BLaER1 (cell line): ENCODE measurements at regions not wholly inside any gene's neighbourhood (a gene's known extent, or its start where the extent isn't known, plus 50 kb on each side); places are given as distances from the start of the nearest gene placed in this dataset.
"Not testable (repeated sequence)": the region's sequence is repeated elsewhere in the genome, so short reads cannot be mapped to it uniquely, and the experiment has no call there.

ENCODE experiments used
- H3K27ac ChIP-seq: shearing (Covaris generic); formaldehyde crosslinking; 2 replicates; pipeline ENCODE4 v1.8.1; 2022
- H3K27me3 ChIP-seq: shearing (Covaris generic); formaldehyde crosslinking; 2 replicates; pipeline ENCODE4 v1.8.1; 2022
- H3K36me3 ChIP-seq: shearing (Covaris generic); formaldehyde crosslinking; 2 replicates; pipeline ENCODE4 v1.8.1; 2022
- H3K4me1 ChIP-seq: shearing (Covaris generic); formaldehyde crosslinking; 2 replicates; pipeline ENCODE4 v1.8.1; 2022
- H3K4me2 ChIP-seq: shearing (Covaris generic); formaldehyde crosslinking; 2 replicates; pipeline ENCODE4 v1.8.1; 2022
- H3K4me3 ChIP-seq: shearing (Covaris generic); formaldehyde crosslinking; 2 replicates; pipeline ENCODE4 v1.8.1; 2022
- H3K9ac ChIP-seq: shearing (Covaris generic); formaldehyde crosslinking; 2 replicates; pipeline ENCODE4 v1.8.1; 2022
- H3K9me3 ChIP-seq: shearing (Covaris generic); formaldehyde crosslinking; 2 replicates; pipeline ENCODE4 v1.8.1; 2022
- H4K20me1 ChIP-seq: shearing (Covaris generic); formaldehyde crosslinking; 2 replicates; pipeline ENCODE4 v1.8.1; 2022
- Cebpa-rat ChIP-seq: shearing (Covaris generic); IDR thresholded peaks from 2 replicates; pipeline ENCODE4 v1.8.1; 2022

GRCh38 chr3:36175916-36176461, 204.3 kb upstream of the STAC start:
- TF ChIP-seq Cebpa-rat: no peak
- H3K27me3 ChIP-seq: no peaks in the 10 kb centered on the region
- H4K20me1 ChIP-seq: no peaks in the 10 kb centered on the region
- no peaks in the 10 kb centered on the region for H3K36me3 ChIP-seq
- no peaks in the 10 kb centered on the region for H3K9me3 ChIP-seq
- H3K9ac ChIP-seq: no peak overlapping the region
- H3K4me2 ChIP-seq: no peak overlapping the region
- H3K27ac ChIP-seq: no peak overlapping the region
- H3K4me3 ChIP-seq: no peak overlapping the region
- H3K4me1 ChIP-seq: no peaks in the 10 kb centered on the region

- no peaks in the 10 kb centered on the region for H4K20me1 ChIP-seq
- no peaks in the 10 kb centered on the region for H3K4me1 ChIP-seq
- H3K4me2 ChIP-seq: no peak overlapping the region
- no peak overlapping the region for H3K27ac ChIP-seq
- no peak overlapping the region for H3K4me3 ChIP-seq
- no peak for TF ChIP-seq Cebpa-rat
- no peaks in the 10 kb centered on the region for H3K9me3 ChIP-seq
- no peaks in the 10 kb centered on the region for H3K27me3 ChIP-seq
- no peaks in the 10 kb centered on the region for H3K36me3 ChIP-seq
- no peak overlapping the region for H3K9ac ChIP-seq
These were observed 202.3 kb upstream of the STAC start for GRCh38 chr3:36178018-36178417.

GRCh38 chr3:36182024-36182423, 198.3 kb upstream of the STAC start:
- TF ChIP-seq Cebpa-rat: no peak
- H3K27me3 ChIP-seq: no peaks in the 10 kb centered on the region
- H4K20me1 ChIP-seq: no peaks in the 10 kb centered on the region

GRCh38 chr3:36187197-36187596, 193.1 kb upstream of the STAC start:
- not testable (repeated sequence) for H3K4me1 ChIP-seq, H3K27me3 ChIP-seq, H3K36me3 ChIP-seq, H3K4me2 ChIP-seq, H3K9ac ChIP-seq, H3K9me3 ChIP-seq, H3K27ac ChIP-seq, H4K20me1 ChIP-seq, H3K4me3 ChIP-seq

More at GRCh38 chr3:36182024-36182423, 198.3 kb upstream of the STAC start:
- no peak overlapping the region for H3K9ac ChIP-seq
- H3K4me2 ChIP-seq: no peak overlapping the region
- H3K4me3 ChIP-seq: no peak overlapping the region
- no peaks in the 10 kb centered on the region for H3K9me3 ChIP-seq
- H3K4me1 ChIP-seq: no peaks in the 10 kb centered on the region
- no peaks in the 10 kb centered on the region for H3K36me3 ChIP-seq
- no peak overlapping the region for H3K27ac ChIP-seq

- H4K20me1 ChIP-seq: no peaks in the 10 kb centered on the region
- H3K36me3 ChIP-seq: no peaks in the 10 kb centered on the region
- no peak overlapping the region for H3K4me2 ChIP-seq
- no peak overlapping the region for H3K9ac ChIP-seq
- H3K9me3 ChIP-seq: no peaks in the 10 kb centered on the region
- H3K4me1 ChIP-seq: no peaks in the 10 kb centered on the region
- no peaks in the 10 kb centered on the region for H3K27me3 ChIP-seq
- TF ChIP-seq Cebpa-rat: no peak
- H3K27ac ChIP-seq: no peak overlapping the region
- H3K4me3 ChIP-seq: no peak overlapping the region
These were observed 187.4 kb upstream of the STAC start for GRCh38 chr3:36192901-36193300.

GRCh38 chr3:36193448-36193847, 186.9 kb upstream of the STAC start:
- no peak for TF ChIP-seq Cebpa-rat
- no peak overlapping the region for H3K4me2 ChIP-seq
- H3K4me1 ChIP-seq: no peaks in the 10 kb centered on the region
- no peaks in the 10 kb centered on the region for H3K27me3 ChIP-seq
- no peaks in the 10 kb centered on the region for H4K20me1 ChIP-seq
- H3K4me3 ChIP-seq: no peak overlapping the region
- no peak overlapping the region for H3K9ac ChIP-seq
- no peak overlapping the region for H3K27ac ChIP-seq
- H3K36me3 ChIP-seq: no peaks in the 10 kb centered on the region
- H3K9me3 ChIP-seq: no peaks in the 10 kb centered on the region

GRCh38 chr3:36196058-36196457, 184.2 kb upstream of the STAC start:
- no peaks in the 10 kb centered on the region for H4K20me1 ChIP-seq
- TF ChIP-seq Cebpa-rat: no peak
- no peak overlapping the region for H3K4me2 ChIP-seq
- no peak overlapping the region for H3K27ac ChIP-seq
- no peak overlapping the region for H3K4me3 ChIP-seq
- H3K9me3 ChIP-seq: no peaks in the 10 kb centered on the region
- H3K9ac ChIP-seq: no peak overlapping the region
- no peaks in the 10 kb centered on the region for H3K4me1 ChIP-seq
- H3K36me3 ChIP-seq: no peaks in the 10 kb centered on the region
- H3K27me3 ChIP-seq: no peaks in the 10 kb centered on the region

- no peak for TF ChIP-seq Cebpa-rat
- H3K27me3 ChIP-seq: no peaks in the 10 kb centered on the region
- no peaks in the 10 kb centered on the region for H3K36me3 ChIP-seq
- H3K4me1 ChIP-seq: no peaks in the 10 kb centered on the region
- no peaks in the 10 kb centered on the region for H3K9me3 ChIP-seq
- no peaks in the 10 kb centered on the region for H4K20me1 ChIP-seq
- H3K4me3 ChIP-seq: no peak overlapping the region
- H3K27ac ChIP-seq: no peak overlapping the region
- H3K4me2 ChIP-seq: no peak overlapping the region
- H3K9ac ChIP-seq: no peak overlapping the region
These were observed 183.2 kb upstream of the STAC start for GRCh38 chr3:36197151-36197550.

GRCh38 chr3:36201546-36201945, 178.8 kb upstream of the STAC start:
- Histone ChIP-seq H3K36me3 (no peaks in the 10 kb centered on the region), H3K9ac (no peak overlapping the region), H4K20me1 (no peaks in the 10 kb centered on the region), H3K9me3 (no peaks in the 10 kb centered on the region), H3K4me2 (no peak overlapping the region), H3K4me3 (no peak overlapping the region), H3K27me3 (no peaks in the 10 kb centered on the region), H3K27ac (no peak overlapping the region), H3K4me1 (no peaks in the 10 kb centered on the region)
- no peak for TF ChIP-seq Cebpa-rat

GRCh38 chr3:36206956-36207580, 173.2 kb upstream of the STAC start:
- Histone ChIP-seq H3K36me3 (no peaks in the 10 kb centered on the region), H3K4me1 (peaks cover 12% of the 10 kb centered on the region), H3K4me2 (no peak overlapping the region), H3K27me3 (no peaks in the 10 kb centered on the region), H3K27ac (no peak overlapping the region), H3K4me3 (no peak overlapping the region), H3K9ac (no peak overlapping the region), H3K9me3 (no peaks in the 10 kb centered on the region), H4K20me1 (no peaks in the 10 kb centered on the region)
- no peak for TF ChIP-seq Cebpa-rat
